ENCODE measurements at regions not wholly inside any gene's neighbourhood (a gene's known extent, or its start where the extent isn't known, plus 50 kb on each side); places are given as distances from the start of the nearest gene placed in this dataset.

DNA sequence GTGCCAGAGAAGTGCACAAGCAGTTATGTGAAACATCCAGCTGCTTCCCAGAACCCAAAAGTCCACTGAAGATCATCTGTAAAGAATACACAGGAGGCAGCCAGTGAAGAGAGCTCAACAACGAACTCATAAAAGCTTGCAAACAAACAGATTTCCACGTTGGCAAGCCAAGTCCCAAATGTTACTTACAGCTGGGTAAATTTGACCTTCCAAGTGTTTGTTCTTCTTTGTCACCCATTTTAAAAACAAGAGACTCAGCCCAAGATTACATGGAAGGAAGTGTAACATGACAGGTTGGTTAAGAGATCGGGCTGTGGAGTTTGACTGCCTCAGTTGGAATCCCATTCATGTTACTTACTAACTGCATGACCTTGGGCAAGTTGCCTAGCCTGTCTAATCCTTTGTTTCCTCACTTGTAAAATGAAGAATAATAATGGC, 174.9 kb upstream of the PAPPA start:
- no peak for DNase-seq
- no peaks in the 10 kb centered on the region for H3K36me3 ChIP-seq
- H3K4me3 ChIP-seq (ENCODE audit: low read depth, low read length) = no peak overlapping the region
- TF ChIP-seq, protein P1, sequence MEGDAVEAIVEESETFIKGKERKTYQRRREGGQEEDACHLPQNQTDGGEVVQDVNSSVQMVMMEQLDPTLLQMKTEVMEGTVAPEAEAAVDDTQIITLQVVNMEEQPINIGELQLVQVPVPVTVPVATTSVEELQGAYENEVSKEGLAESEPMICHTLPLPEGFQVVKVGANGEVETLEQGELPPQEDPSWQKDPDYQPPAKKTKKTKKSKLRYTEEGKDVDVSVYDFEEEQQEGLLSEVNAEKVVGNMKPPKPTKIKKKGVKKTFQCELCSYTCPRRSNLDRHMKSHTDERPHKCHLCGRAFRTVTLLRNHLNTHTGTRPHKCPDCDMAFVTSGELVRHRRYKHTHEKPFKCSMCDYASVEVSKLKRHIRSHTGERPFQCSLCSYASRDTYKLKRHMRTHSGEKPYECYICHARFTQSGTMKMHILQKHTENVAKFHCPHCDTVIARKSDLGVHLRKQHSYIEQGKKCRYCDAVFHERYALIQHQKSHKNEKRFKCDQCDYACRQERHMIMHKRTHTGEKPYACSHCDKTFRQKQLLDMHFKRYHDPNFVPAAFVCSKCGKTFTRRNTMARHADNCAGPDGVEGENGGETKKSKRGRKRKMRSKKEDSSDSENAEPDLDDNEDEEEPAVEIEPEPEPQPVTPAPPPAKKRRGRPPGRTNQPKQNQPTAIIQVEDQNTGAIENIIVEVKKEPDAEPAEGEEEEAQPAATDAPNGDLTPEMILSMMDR (IDR thresholded peaks at IDR 0.05; ENCODE audit: low read depth, low read length) = no peak
- no peaks in the 10 kb centered on the region for H3K27me3 ChIP-seq
- H3K9me3 ChIP-seq = no peaks in the 10 kb centered on the region
- no peaks in the 10 kb centered on the region for H3K4me1 ChIP-seq

DNA sequence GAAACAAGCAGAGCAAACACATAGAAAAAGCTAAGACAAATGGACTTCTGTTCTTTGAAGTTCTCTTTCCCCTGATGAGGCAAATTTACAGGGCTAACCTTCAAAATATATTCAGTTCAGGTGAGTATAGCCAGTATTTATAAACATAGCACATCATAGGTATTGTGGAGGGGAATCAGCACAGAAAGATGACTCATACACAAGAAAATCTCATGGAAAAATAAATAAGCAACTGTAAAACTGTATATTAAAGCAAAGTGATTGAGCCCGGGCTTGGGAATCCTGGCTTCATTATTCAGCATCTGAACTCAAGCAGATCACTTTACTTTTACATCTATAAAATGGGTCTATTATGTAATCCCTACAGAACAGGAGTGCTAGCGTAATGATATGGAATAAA, 173.5 kb upstream of the PAPPA start:
- DNase-seq = no peak
- H3K36me3 ChIP-seq = no peaks in the 10 kb centered on the region
- H3K9me3 ChIP-seq = no peaks in the 10 kb centered on the region
- TF ChIP-seq, protein P1 (IDR thresholded peaks at IDR 0.05; ENCODE audit: low read depth, low read length) = no peak
- H3K4me3 ChIP-seq (ENCODE audit: low read depth, low read length) = no peak overlapping the region
- no peaks in the 10 kb centered on the region for H3K4me1 ChIP-seq
- no peaks in the 10 kb centered on the region for H3K27me3 ChIP-seq

DNA sequence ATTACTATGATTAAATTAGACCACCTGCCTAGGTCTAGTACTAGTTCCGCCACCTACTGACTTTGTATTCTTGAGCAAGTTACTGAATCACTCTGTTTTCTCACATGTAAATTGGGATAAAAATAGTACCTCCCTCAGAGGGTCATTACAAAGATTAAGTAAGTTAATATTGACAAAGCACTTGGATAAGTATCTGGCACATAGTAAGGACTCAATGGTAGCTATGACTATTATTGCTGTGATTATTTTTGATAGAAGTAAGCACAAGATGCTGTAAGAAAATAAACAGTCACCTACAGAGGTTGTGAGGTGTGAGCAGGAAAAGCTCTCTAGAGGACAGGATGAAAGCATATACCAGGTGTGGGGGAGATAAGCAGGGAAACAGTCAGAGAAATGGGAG, 173.1 kb upstream of the PAPPA start:
- H3K9me3 ChIP-seq = no peaks in the 10 kb centered on the region
- H3K4me1 ChIP-seq = no peaks in the 10 kb centered on the region
- no peaks in the 10 kb centered on the region for H3K27me3 ChIP-seq
- H3K4me3 ChIP-seq (ENCODE audit: low read depth, low read length) = no peak overlapping the region
- no peaks in the 10 kb centered on the region for H3K36me3 ChIP-seq
- no peak for DNase-seq
- TF ChIP-seq, protein P1 (IDR thresholded peaks at IDR 0.05; ENCODE audit: low read depth, low read length) = no peak

DNA sequence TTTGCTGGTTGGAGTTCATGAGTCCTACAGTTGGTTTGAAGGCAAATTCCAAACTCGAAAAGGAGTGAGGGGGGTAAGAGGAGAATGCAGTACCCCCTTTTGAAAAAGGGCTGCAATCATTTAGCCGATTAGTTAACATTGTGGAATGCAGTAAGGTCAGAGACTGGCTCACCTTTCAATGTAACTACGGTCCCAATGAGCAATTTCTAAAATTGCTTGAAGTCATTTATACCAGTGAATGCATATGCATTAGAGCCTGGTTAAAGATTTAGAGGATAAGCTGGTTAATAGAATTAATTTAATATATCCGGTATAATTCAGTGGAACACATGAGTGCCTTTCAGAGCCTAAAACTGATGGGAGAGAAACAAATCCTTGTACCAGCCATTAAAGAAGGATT, 172.6 kb upstream of the PAPPA start:
- no peaks in the 10 kb centered on the region for H3K4me1 ChIP-seq
- no peaks in the 10 kb centered on the region for H3K36me3 ChIP-seq
- TF ChIP-seq, protein P1 (IDR thresholded peaks at IDR 0.05; ENCODE audit: low read depth, low read length) = no peak
- DNase-seq = no peak
- no peaks in the 10 kb centered on the region for H3K27me3 ChIP-seq
- no peaks in the 10 kb centered on the region for H3K9me3 ChIP-seq
- H3K4me3 ChIP-seq (ENCODE audit: low read depth, low read length) = no peak overlapping the region

DNA sequence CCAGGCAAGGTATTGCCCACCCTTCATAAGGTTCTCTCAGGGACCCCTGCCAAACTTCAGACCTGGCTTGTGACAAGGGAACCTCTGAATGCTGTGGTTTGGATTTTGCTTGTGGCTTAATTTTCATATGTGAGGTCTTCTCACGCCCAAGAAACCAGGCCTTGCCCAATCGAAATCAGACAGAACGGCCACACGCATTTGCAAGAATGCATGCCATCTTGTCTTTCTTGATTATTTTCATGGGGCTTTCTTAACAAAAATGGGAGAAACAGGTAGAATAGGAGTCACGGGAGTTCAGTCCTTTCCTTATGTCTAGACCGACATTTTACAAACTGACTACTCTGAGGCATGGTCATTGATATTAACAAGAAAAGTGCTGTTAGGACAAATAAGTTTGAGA, 170.2 kb upstream of the PAPPA start:
- DNase-seq = no peak
- H3K36me3 ChIP-seq = no peaks in the 10 kb centered on the region
- no peaks in the 10 kb centered on the region for H3K4me1 ChIP-seq
- no peak overlapping the region for H3K4me3 ChIP-seq (ENCODE audit: low read depth, low read length)
- no peaks in the 10 kb centered on the region for H3K9me3 ChIP-seq
- TF ChIP-seq, protein P1 (IDR thresholded peaks at IDR 0.05; ENCODE audit: low read depth, low read length) = no peak
- H3K27me3 ChIP-seq = no peaks in the 10 kb centered on the region

DNA sequence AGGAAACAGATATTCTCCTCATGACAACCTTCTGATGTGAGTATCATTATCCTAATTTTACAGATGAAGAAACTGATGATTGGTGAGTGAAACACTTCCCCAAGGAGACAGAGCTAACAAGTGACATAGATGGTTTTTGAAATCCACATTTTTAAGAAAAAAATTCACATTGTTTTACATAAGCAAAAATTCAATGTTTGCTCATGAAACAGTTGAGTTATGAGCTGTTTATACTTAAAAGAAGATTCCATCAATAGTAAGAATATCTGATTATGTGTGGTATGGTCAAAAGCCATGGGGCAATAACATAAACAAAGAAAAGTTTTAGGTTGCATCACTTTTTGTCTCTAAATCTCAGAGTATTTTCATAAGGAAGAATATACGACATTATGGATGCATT, 167.9 kb upstream of the PAPPA start:
- no peaks in the 10 kb centered on the region for H3K27me3 ChIP-seq
- no peaks in the 10 kb centered on the region for H3K36me3 ChIP-seq
- H3K4me3 ChIP-seq (ENCODE audit: low read depth, low read length) = no peak overlapping the region
- TF ChIP-seq, protein P1 (IDR thresholded peaks at IDR 0.05; ENCODE audit: low read depth, low read length) = no peak
- no peaks in the 10 kb centered on the region for H3K4me1 ChIP-seq
- DNase-seq = no peak
- H3K9me3 ChIP-seq = no peaks in the 10 kb centered on the region
